CD4-positive, alpha-beta T cell treated with Interleukin-15 for 1 hour (primary cell): ENCODE measurements at regions not wholly inside any gene's neighbourhood (a gene's known extent, or its start where the extent isn't known, plus 50 kb on each side); places are given as distances from the start of the nearest gene placed in this dataset.

Experiments
- DNase-seq: peaks from one replicate; pipeline ENCODE4 v3.0.0-alpha.2; 2020

GRCh38 chr7:25399000-25399750 is 170.9 kb upstream of the NPVF start:
- DNase-seq, result no peak

GRCh38 chr7:25402532-25402931 is 174.2 kb upstream of the NPVF start:
- no peak for DNase-seq

GRCh38 chr7:25405736-25406135 is 177.4 kb upstream of the NPVF start:
- DNase-seq, result no peak

GRCh38 chr7:25407053-25407452 is 178.8 kb upstream of the NPVF start:
- no peak for DNase-seq

GRCh38 chr7:25408012-25408687 is 179.9 kb upstream of the NPVF start:
- DNase-seq, result no peak

- DNase-seq, result no peak
Observed at GRCh38 chr7:25408876-25409275, 180.6 kb upstream of the NPVF start.

- DNase-seq, result no peak
Observed at GRCh38 chr7:25409897-25410636, 181.8 kb upstream of the NPVF start.

- DNase-seq, result no peak
Observed at GRCh38 chr7:25420771-25421170, 192.5 kb upstream of the NPVF start.

- no peak for DNase-seq
Observed at GRCh38 chr7:25424113-25424512, 195.8 kb upstream of the NPVF start.

- no peak for DNase-seq
Observed at GRCh38 chr7:25424855-25425254, 196.6 kb upstream of the NPVF start.

GRCh38 chr7:25427721-25428120 is 199.4 kb upstream of the NPVF start:
- no peak for DNase-seq

- DNase-seq, result no peak
Observed at GRCh38 chr7:25429731-25430130, 201.4 kb upstream of the NPVF start.

- DNase-seq, result no peak
Observed at GRCh38 chr7:25430200-25430931, 202.1 kb upstream of the NPVF start.

GRCh38 chr7:25431956-25432450 is 203.7 kb upstream of the NPVF start:
- DNase-seq, result no peak

- DNase-seq, result no peak
Observed at GRCh38 chr7:25432807-25433206, 204.5 kb upstream of the NPVF start.

GRCh38 chr7:25436413-25436812 is 208.1 kb upstream of the NPVF start:
- no peak for DNase-seq

- DNase-seq, result no peak
Observed at GRCh38 chr7:25437308-25437707, 209.0 kb upstream of the NPVF start.

GRCh38 chr7:25444991-25445390 is 216.7 kb upstream of the NPVF start:
- no peak for DNase-seq

GRCh38 chr7:25448301-25448700 is 220.0 kb upstream of the NPVF start:
- no peak for DNase-seq

- no peak for DNase-seq
Observed at GRCh38 chr7:25454020-25454419, 225.7 kb upstream of the NPVF start.

- DNase-seq, result no peak
Observed at GRCh38 chr7:25454562-25455041, 226.3 kb upstream of the NPVF start.

GRCh38 chr7:25455683-25456251 is 227.5 kb upstream of the NPVF start:
- no peak for DNase-seq
